Thymus (tissue), 11 donors: ENCODE measurements at regions not wholly inside any gene's neighbourhood (a gene's known extent, or its start where the extent isn't known, plus 50 kb on each side); places are given as distances from the start of the nearest gene placed in this dataset.

Experiments
- DNase-seq, 9 donors: peaks; one replicate each; pipeline ENCODE4 v3.0.0-alpha.2; 2013; ENCODE audit warnings: low spot score in 9 of 9, low read depth in 6 of 9, missing footprints in 1 of 9
- H3K27ac ChIP-seq, 2 donors: one replicate each; pipeline ENCODE4 v1.5.1; 2013; ENCODE audit warnings: control low read depth in 1 of 2, low read depth in 1 of 2, low read length in 1 of 2, mild to moderate bottlenecking in 1 of 2, moderate library complexity in 1 of 2
- H3K27me3 ChIP-seq, 2 donors: one replicate each; pipeline ENCODE4 v1.5.1; 2013; ENCODE audit warnings: low read length in 1 of 2; ENCODE audit not compliant: control insufficient read depth in 2 of 2, insufficient read depth in 1 of 2
- H3K36me3 ChIP-seq, 2 donors: one replicate each; pipeline ENCODE4 v1.5.1; 2013; ENCODE audit warnings: low read length in 1 of 2, mild to moderate bottlenecking in 1 of 2, moderate library complexity in 1 of 2; ENCODE audit not compliant: control insufficient read depth in 2 of 2, insufficient read depth in 2 of 2
- H3K4me1 ChIP-seq, 2 donors: one replicate each; pipeline ENCODE4 v1.5.1; 2013; ENCODE audit warnings: low read length in 2 of 2; ENCODE audit not compliant: control insufficient read depth in 2 of 2, insufficient read depth in 2 of 2
- H3K4me3 ChIP-seq, 2 donors: one replicate each; pipeline ENCODE4 v1.5.1; 2013; ENCODE audit warnings: low read length in 2 of 2, control low read depth in 1 of 2, mild to moderate bottlenecking in 1 of 2
- H3K9me3 ChIP-seq, 2 donors: one replicate each; pipeline ENCODE4 v1.5.1; 2013; ENCODE audit warnings: low read length in 1 of 2, mild to moderate bottlenecking in 1 of 2; ENCODE audit not compliant: control insufficient read depth in 2 of 2, insufficient read depth in 1 of 2
- WGBS: extraction: QIAGEN DNeasy Blood & Tissue Kit; methylation state at CpG from one replicate; pipeline ENCODE4 v1.1.7; 2013; 5-methylcytosine and 5-hydroxymethylcytosine counted together
- donor health status: healthy.

- H3K4me1 ChIP-seq = no peaks in the 10 kb centered on the region
- no peak for DNase-seq
- H3K36me3 ChIP-seq = no peaks in the 10 kb centered on the region
- H3K27ac ChIP-seq = no peak overlapping the region
- 90% methylated on average over 1 of the region's 1 CpG for WGBS
- H3K4me3 ChIP-seq = no peak overlapping the region
- H3K27me3 ChIP-seq = no peaks in the 10 kb centered on the region
- no peaks in the 10 kb centered on the region for H3K9me3 ChIP-seq
Observed at GRCh38 chr13:70357031-70357430, 248.8 kb upstream of the KLHL1 start.

- WGBS = 39% methylated on average over 2 of the region's 2 CpGs
- no peaks in the 10 kb centered on the region for H3K4me1 ChIP-seq
- H3K27ac ChIP-seq = no peak overlapping the region
- no peak for DNase-seq
- no peaks in the 10 kb centered on the region for H3K9me3 ChIP-seq
- no peaks in the 10 kb centered on the region for H3K27me3 ChIP-seq
- H3K36me3 ChIP-seq = no peaks in the 10 kb centered on the region
- no peak overlapping the region for H3K4me3 ChIP-seq
Observed at GRCh38 chr13:70353096-70353495, 244.8 kb upstream of the KLHL1 start.

- no peaks in the 10 kb centered on the region for H3K36me3 ChIP-seq
- no peak overlapping the region for H3K4me3 ChIP-seq
- 83% methylated on average over 8 of the region's 8 CpGs for WGBS
- no peaks in the 10 kb centered on the region for H3K9me3 ChIP-seq
- DNase-seq = no peak
- H3K4me1 ChIP-seq = no peaks in the 10 kb centered on the region
- no peaks in the 10 kb centered on the region for H3K27me3 ChIP-seq
- no peak overlapping the region for H3K27ac ChIP-seq
Observed at GRCh38 chr13:70347947-70348620, 239.8 kb upstream of the KLHL1 start.

- DNase-seq = no peak
- H3K27me3 ChIP-seq = no peaks in the 10 kb centered on the region
- H3K9me3 ChIP-seq = no peaks in the 10 kb centered on the region
- H3K36me3 ChIP-seq = no peaks in the 10 kb centered on the region
- 87% methylated on average over 4 of the region's 4 CpGs for WGBS
- H3K27ac ChIP-seq = no peak overlapping the region
- no peak overlapping the region for H3K4me3 ChIP-seq
- H3K4me1 ChIP-seq = no peaks in the 10 kb centered on the region
Observed at GRCh38 chr13:70339738-70340137, 231.5 kb upstream of the KLHL1 start.

GRCh38 chr13:70338609-70339008 is 230.4 kb upstream of the KLHL1 start:
- Histone ChIP-seq H3K36me3 (no peaks in the 10 kb centered on the region), H3K4me3 (no peak overlapping the region), H3K4me1 (no peaks in the 10 kb centered on the region), H3K27ac (no peak overlapping the region), H3K27me3 (no peaks in the 10 kb centered on the region), H3K9me3 (no peaks in the 10 kb centered on the region)
- 95% methylated on average over 1 of the region's 1 CpG for WGBS
- DNase-seq = no peak

GRCh38 chr13:70336866-70337265 is 228.6 kb upstream of the KLHL1 start:
- no peaks in the 10 kb centered on the region for H3K4me1 ChIP-seq
- H3K4me3 ChIP-seq = no peak overlapping the region
- no peak for DNase-seq
- no peaks in the 10 kb centered on the region for H3K27me3 ChIP-seq
- WGBS = 92% methylated on average over 3 of the region's 3 CpGs
- H3K36me3 ChIP-seq = no peaks in the 10 kb centered on the region
- no peaks in the 10 kb centered on the region for H3K9me3 ChIP-seq
- no peak overlapping the region for H3K27ac ChIP-seq

GRCh38 chr13:70333752-70334151 is 225.5 kb upstream of the KLHL1 start:
- Histone ChIP-seq H3K4me1 (no peaks in the 10 kb centered on the region), H3K9me3 (no peaks in the 10 kb centered on the region), H3K27me3 (no peaks in the 10 kb centered on the region), H3K4me3 (no peak overlapping the region), H3K27ac (no peak overlapping the region), H3K36me3 (no peaks in the 10 kb centered on the region)
- no peak for DNase-seq
- 95% methylated on average over 2 of the region's 2 CpGs for WGBS

- H3K36me3 ChIP-seq = no peaks in the 10 kb centered on the region
- H3K27ac ChIP-seq = no peak overlapping the region
- no peaks in the 10 kb centered on the region for H3K9me3 ChIP-seq
- no peak for DNase-seq
- H3K4me1 ChIP-seq = no peaks in the 10 kb centered on the region
- no peaks in the 10 kb centered on the region for H3K27me3 ChIP-seq
- 95% methylated on average over 2 of the region's 2 CpGs for WGBS
- H3K4me3 ChIP-seq = no peak overlapping the region
Observed at GRCh38 chr13:70330697-70331361, 222.6 kb upstream of the KLHL1 start.

- Histone ChIP-seq H3K9me3 (no peaks in the 10 kb centered on the region), H3K36me3 (no peaks in the 10 kb centered on the region), H3K4me1 (no peaks in the 10 kb centered on the region), H3K27ac (no peak overlapping the region), H3K4me3 (no peak overlapping the region), H3K27me3 (no peaks in the 10 kb centered on the region)
- 31% methylated on average over 2 of the region's 2 CpGs for WGBS
- no peak for DNase-seq
Observed at GRCh38 chr13:70324519-70324918, 216.3 kb upstream of the KLHL1 start.
